ENCODE measurements at regions not wholly inside any gene's neighbourhood (a gene's known extent, or its start where the extent isn't known, plus 50 kb on each side); places are given as distances from the start of the nearest gene placed in this dataset.

GRCh38 chr3:70476174-70476573, 163.7 kb upstream of the MDFIC2 start:
- no peak for TF ChIP-seq EZH2 (IDR thresholded peaks at IDR 0.05; ENCODE audit: low read length)
- TF ChIP-seq CTCF (optimal IDR thresholded peaks at IDR 0.05 in 1 of 3, IDR thresholded peaks at IDR 0.05 in 1 of 3, conservative IDR thresholded peaks at IDR 0.05 in 1 of 3; ENCODE audit: extremely low read depth in 1 of 3, insufficient read depth in 2 of 3, low read length in 3 of 3): no peak
- H3K36me3 ChIP-seq (ENCODE audit: control insufficient read depth in 2 of 2, extremely low read depth in 1 of 2, insufficient read depth in 2 of 2, low read length in 2 of 2): no peaks in the 10 kb centered on the region
- no peaks in the 10 kb centered on the region for H3K4me1 ChIP-seq (ENCODE audit: control insufficient read depth, extremely low read depth, insufficient read depth, low read length)
- H3K4me2 ChIP-seq (ENCODE audit: control insufficient read depth, extremely low read depth, insufficient read depth, low read depth, low read length): no peak overlapping the region
- no peaks in the 10 kb centered on the region for H4K20me1 ChIP-seq (ENCODE audit: control insufficient read depth, extremely low read depth, insufficient read depth, low read length)
- no peak overlapping the region for H3K27ac ChIP-seq (ENCODE audit: control insufficient read depth, insufficient read depth, low read length)
- no peaks in the 10 kb centered on the region for H3K79me2 ChIP-seq (ENCODE audit: control insufficient read depth, insufficient read depth, low read length)
- no peaks in the 10 kb centered on the region for H3K9me1 ChIP-seq (ENCODE audit: control insufficient read depth, extremely low read depth, insufficient read depth, low read length)
- H3K4me3 ChIP-seq (ENCODE audit: control insufficient read depth in 2 of 3, extremely low read depth in 1 of 3, insufficient read depth in 2 of 3, low read depth in 1 of 3, low read length in 3 of 3): no peak overlapping the region
- no peaks in the 10 kb centered on the region for H3K9me3 ChIP-seq (ENCODE audit: control insufficient read depth, low read depth, low read length)
- no peak for DNase-seq (ENCODE audit: low read depth, low spot score)
- no peak overlapping the region for H3K9ac ChIP-seq (ENCODE audit: control insufficient read depth, extremely low read depth, insufficient read depth, low read length)
- no peak overlapping the region for H2AFZ ChIP-seq (ENCODE audit: control insufficient read depth, low read length)
- no peaks in the 10 kb centered on the region for H3K27me3 ChIP-seq (ENCODE audit: control insufficient read depth, extremely low read depth, insufficient read depth, low read length)
- FAIRE-seq: no peak
- dilution Hi-C loops (cut with MboI; ENCODE audit: extremely low pct_ligation_motif_present, low sequenced_read_pairs): no loop called here

- Histone ChIP-seq H3K4me1 (ENCODE audit: control insufficient read depth, extremely low read depth, insufficient read depth, low read length) (no peaks in the 10 kb centered on the region), H3K9ac (ENCODE audit: control insufficient read depth, extremely low read depth, insufficient read depth, low read length) (no peak overlapping the region), H2AFZ (ENCODE audit: control insufficient read depth, low read length) (no peak overlapping the region), H3K36me3 (ENCODE audit: control insufficient read depth in 2 of 2, extremely low read depth in 1 of 2, insufficient read depth in 2 of 2, low read length in 2 of 2) (no peaks in the 10 kb centered on the region), H3K79me2 (ENCODE audit: control insufficient read depth, insufficient read depth, low read length) (no peaks in the 10 kb centered on the region), H4K20me1 (ENCODE audit: control insufficient read depth, extremely low read depth, insufficient read depth, low read length) (no peaks in the 10 kb centered on the region), H3K4me2 (ENCODE audit: control insufficient read depth, extremely low read depth, insufficient read depth, low read depth, low read length) (no peak overlapping the region), H3K27me3 (ENCODE audit: control insufficient read depth, extremely low read depth, insufficient read depth, low read length) (no peaks in the 10 kb centered on the region), H3K27ac (ENCODE audit: control insufficient read depth, insufficient read depth, low read length) (no peak overlapping the region), H3K9me3 (ENCODE audit: control insufficient read depth, low read depth, low read length) (no peaks in the 10 kb centered on the region), H3K9me1 (ENCODE audit: control insufficient read depth, extremely low read depth, insufficient read depth, low read length) (no peaks in the 10 kb centered on the region), H3K4me3 (ENCODE audit: control insufficient read depth in 2 of 3, extremely low read depth in 1 of 3, insufficient read depth in 2 of 3, low read depth in 1 of 3, low read length in 3 of 3) (no peak overlapping the region)
- dilution Hi-C loops (cut with MboI; ENCODE audit: extremely low pct_ligation_motif_present, low sequenced_read_pairs): no loop called here
- DNase-seq (ENCODE audit: low read depth, low spot score): no peak
- no peak for FAIRE-seq
- TF ChIP-seq EZH2 (IDR thresholded peaks at IDR 0.05; ENCODE audit: low read length) (no peak), CTCF (optimal IDR thresholded peaks at IDR 0.05 in 1 of 3, IDR thresholded peaks at IDR 0.05 in 1 of 3, conservative IDR thresholded peaks at IDR 0.05 in 1 of 3; ENCODE audit: extremely low read depth in 1 of 3, insufficient read depth in 2 of 3, low read length in 3 of 3) (no peak)
These were observed 159.3 kb upstream of the MDFIC2 start for GRCh38 chr3:70471464-70472342.
